Kasumi-1 (cell line): ENCODE measurements at regions not wholly inside any gene's neighbourhood (a gene's known extent, or its start where the extent isn't known, plus 50 kb on each side); places are given as distances from the start of the nearest gene placed in this dataset.

Experiments
- DNase-seq, 2 experiments: peaks; one replicate each; lab custom pipeline; 2025; lab: John Stamatoyannopoulos, UW

DNA sequence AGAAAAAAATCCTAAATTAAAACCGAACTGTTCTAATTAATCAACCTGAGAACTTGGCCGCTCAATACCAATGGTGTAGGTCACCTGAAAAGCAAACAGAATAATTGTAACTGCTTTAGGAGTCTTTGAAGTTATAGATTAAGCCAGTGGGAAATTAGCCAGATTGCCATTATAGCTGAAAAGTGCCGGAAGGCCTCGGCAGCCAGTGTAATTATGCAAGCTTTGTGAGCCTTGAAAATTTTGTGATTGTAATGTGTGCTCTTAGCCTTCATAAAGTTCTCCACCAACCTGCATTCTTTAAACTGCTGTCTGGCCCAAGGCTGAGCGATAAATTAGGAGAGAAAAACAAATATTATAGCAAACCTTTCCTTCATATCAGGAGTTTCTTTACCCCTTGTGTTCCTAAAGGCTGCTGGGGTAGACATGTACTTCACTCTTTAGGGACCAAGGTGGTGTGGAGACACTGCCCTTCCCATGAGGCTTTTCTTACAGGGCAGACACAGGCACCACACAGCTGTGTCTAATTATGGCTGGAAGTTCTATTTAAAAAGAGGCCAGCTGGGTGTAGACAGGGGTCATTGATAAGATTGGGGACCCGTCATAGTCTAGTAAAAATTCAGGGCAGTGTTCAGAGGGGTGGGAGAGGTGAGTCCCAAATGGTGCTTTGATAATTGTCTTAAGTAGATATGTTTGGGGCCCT lies 991.2 kb downstream of the FLRT2 start:
- DNase-seq = no peak

DNA sequence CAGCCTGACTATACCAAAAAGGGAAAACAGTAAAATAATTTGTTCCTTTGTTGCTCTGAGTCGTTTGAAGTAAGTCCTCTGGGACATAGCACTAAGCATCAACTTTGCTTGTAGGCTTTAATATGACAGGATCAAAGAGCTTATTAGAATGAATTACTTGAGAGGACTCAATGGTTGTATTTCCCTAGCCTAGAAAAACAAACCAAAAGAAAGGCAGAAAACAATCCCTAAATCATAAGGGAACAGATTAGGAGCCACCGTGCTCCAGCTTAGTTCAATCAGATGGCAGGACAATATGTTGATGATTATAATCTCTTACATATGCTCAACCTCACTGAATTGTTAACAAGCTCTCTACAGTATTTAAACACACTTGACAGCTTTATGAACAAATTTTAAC lies 988.4 kb downstream of the FLRT2 start:
- no peak for DNase-seq

DNA sequence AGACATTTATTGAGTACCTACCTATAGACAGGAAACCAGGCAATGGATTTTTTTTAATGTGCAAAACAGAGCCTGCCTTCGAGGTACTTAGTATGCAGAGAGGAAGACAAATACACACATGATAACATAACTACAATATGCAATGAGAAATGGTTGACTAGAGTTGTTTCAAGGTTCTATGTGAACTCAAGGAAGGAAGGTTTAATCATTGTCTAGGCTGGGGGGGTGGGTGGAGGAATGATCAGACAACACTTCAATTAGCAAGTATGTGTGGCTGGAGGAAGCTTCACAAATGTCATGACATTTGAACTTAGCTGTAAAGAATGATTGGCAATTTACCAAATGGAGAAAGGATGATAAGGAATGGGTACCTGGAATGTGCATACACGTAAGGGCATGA lies 985.3 kb downstream of the FLRT2 start:
- no peak for DNase-seq

DNA sequence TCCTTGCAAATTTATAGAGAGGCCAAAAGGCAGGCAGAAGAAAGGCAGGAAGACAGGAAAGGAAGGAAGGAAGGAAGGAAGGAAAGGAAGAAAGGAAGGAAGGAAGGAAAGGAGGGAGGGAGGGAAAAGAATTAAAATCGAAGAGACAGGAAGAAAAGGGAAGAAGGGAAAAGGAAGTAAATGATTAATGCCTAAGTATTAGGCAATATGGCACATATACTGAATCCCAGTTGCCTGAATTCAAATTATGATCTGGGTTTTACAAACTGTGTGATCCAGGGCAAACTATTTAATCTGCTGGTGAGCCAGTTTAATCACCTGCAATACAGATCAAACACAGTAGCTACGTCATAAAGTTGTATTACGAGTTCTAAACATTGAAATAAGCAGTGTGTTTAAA lies 983.6 kb downstream of the FLRT2 start:
- DNase-seq = no peak

DNA sequence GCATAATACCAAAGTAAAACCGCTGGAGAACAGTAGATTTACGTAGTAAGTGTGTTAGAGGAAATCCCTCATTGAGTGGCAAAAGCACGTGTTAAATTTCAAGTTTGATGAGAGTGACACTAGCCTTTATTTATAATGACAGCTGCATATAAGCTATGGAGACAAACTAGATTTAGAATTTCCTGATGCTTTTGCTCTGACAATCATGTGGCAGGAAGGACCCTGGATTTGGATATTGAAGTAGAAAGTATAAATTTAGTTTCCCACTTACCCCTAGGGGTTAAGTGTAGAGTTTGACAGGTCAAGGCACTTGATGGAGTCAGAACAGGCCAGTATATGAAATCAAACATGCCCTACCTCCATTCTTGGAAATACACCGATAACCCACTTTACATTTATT lies 983.1 kb downstream of the FLRT2 start:
- DNase-seq = no peak

DNA sequence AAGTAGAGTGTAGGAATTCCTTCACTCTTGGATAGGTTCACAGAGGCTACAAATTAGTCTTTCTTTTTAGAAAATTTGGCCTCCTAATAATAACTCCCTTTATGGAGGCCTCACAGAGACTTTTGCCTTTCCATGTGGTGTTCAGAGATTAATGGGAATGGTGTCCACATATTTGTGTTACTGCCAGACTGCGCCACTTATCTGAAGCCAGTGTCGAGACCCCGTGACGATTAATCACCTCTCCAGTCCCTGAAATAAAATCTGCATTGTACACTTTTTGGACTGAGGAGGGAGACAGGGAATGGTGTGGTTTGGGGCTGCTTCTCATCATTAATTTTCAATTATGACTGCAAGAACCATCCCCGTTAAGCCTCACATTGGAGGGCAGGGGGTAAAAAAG lies 980.5 kb downstream of the FLRT2 start:
- no peak for DNase-seq

DNA sequence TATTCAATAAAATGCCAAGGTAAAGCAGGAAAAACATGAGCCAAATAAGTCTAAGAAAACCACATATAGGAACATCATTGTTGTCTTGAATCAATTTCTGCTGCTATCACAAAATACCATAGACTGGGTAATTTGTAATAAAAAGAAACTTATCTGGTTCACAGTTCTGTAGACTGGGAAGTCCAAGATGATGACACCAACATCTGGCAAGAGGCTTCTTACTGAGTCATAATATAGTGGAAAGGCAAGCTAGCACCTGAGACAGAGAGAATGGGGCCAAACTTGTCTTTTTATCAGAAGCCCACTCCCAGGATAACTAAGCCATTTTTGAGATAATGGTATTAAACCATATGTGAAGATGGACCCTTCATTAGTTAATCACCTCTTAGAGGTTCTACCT lies 975.9 kb downstream of the FLRT2 start:
- no peak for DNase-seq

DNA sequence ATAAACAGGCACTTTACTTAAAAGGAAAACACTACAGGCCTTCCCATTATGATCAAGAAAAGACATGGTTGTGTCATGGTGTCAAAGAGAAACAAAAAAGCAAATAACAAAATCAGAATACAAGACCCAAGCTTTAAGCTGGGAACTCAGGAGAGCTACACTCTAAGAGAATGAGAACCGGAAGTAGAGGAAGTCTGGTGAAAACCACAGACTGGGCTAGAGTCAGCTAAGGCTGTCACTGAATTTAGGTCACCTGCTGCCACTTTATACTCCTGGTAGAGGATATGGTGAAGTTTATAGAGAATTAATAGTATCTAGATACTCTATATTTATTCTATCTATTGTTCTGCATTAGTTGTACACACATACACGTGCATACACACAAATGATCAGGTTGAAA lies 971.7 kb downstream of the FLRT2 start:
- DNase-seq = peak; percentile 89 to 95

DNA sequence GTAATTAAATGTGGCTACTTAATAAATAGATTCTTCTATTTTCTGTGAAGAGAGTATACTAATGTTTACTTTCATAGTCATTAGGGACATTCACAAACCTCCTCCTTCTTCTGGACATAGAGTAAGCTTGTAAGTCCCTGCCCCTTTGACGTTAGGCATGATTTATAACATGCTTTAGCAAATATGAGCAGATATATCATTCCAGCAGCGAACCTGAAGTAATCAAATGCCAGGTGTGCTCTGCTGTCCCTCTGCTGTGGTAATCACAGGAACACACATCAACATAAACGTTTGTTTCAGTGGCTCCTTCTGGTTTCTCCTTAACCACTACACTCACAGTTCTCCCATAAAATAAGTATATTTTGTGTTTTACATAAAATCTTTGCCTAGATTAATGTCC lies 961.8 kb downstream of the FLRT2 start:
- DNase-seq = no peak

DNA sequence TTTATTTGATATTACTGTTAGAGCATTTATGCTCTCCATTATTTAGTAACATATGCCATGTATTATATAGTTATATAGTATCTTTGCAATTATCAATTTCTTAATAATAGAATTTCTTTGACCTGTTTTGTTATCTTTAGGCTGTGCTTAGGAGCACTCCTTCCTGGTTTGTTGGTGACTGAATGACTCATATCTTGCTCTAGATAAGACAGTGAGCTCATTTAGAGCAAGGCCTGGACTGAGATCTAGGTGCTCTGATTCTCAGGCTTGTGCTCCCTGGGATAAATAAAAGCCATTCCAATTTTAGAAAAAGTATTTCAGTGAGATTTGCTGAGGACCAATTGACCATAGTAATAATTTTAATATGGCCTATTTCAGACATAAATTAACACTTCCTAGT lies 951.2 kb downstream of the FLRT2 start:
- DNase-seq = no peak

DNA sequence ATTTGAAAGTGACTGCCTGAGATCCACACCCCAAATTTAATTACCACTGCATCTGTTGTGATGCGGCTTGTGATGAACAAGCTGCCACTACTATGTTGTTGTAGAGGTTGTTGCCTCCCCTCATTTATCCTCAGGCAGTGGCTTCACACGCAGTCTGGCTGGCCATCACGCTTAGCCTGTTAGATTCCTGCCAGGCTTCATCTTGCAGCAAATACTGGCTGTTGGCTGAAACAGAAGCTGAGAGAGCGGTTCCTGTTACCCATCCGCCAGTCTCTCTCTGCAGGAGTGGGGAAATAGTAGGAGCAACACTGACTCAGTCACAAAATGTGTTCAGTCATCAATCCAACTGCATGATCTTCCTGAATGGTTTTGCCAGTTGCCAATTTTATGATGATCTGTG lies 934.4 kb downstream of the FLRT2 start:
- no peak for DNase-seq

DNA sequence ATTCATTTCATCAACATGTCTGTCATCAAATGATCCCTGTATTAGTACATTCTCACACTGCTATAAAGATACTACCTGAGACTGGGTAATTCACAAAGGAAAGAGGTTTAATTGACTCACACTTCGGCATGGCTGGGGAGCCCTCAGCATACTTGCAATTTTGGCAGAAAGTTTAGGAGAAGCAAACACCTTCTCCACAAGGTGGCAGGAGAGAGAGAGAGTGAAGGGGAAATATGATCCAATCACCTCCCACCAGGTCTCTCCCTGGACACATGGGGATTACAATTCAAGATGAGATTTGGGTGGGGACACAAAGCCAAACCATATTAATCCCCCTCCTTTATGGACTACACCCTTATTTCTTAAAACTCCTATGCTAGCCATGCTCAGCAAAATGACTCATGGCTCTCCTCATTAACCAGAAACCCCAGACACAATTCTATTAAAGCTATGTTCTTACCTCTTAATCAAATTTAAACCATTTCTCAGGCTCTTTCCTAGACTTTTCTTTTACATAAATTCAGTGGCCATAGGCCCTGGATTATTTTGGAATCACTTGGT lies 932.3 kb downstream of the FLRT2 start:
- peak; percentile 39 to 42 for DNase-seq

DNA sequence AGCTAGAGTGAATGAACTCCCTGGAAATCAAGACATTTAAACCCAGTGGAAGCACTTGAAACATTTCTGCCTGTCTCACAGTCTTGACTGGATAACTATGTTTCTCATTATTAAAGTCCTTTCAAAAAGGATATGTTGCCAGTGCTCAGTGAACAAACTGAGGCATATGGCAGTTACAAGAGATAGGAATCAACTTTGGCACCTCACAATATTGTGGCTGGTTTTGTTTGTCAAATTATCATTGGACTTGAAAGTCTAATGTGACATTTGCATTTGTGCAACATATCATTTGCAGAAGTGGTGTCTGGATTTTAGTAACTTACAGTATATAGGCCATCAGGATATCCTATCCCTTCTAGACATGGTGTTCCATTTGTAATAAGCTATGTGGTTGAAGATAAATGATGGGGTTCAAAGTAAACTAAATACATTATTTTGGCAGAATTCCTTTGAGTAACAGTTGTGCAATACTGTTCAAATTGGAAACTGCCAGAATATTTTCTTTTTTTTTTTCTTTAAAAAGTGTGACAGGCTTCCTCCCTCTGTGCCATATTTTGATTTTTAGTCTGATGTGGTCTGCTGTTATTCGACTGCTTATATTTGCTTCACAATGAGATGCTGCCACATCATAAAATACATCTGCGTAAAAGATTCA lies 927.7 kb downstream of the FLRT2 start:
- DNase-seq = no peak

DNA sequence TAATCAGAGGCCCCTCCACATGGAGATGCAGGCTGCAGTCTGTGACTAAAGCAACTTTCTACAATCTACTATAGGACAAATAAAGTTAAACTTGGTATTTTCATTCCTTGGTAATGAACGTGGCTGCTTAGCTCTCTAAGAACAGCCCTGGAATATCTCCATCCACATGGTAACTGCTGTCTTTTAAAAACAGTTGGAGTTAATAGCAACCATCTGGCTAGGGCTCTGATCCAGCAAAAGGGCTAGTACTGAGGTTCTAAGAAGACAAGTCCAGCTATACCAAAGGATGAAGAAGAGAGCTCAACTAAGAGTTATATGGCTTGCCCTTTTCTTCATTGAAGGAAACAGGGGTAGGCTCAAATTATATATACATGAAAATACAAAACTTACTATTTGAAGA lies 920.1 kb downstream of the FLRT2 start:
- DNase-seq = no peak

DNA sequence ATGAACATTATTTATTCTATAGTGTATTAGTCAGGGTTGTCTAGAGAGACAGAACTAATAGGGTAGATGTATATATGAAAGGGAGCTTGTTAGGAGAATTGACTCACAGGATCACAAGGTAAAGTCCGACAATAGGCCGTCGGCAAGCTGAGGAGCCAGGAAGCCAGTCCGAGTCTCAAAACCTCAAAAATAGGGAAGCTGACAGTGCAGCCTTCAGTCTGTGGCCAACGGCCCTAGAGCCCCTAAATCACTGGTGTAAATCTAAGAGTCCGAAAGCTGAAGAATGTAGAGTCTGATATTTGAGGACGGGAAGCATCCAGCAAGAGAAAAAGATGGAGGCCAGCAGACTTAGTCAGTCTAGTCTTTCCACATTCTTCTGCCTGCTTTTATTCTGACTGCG lies 912.2 kb downstream of the FLRT2 start:
- DNase-seq = peak; percentile 59 to 70

DNA sequence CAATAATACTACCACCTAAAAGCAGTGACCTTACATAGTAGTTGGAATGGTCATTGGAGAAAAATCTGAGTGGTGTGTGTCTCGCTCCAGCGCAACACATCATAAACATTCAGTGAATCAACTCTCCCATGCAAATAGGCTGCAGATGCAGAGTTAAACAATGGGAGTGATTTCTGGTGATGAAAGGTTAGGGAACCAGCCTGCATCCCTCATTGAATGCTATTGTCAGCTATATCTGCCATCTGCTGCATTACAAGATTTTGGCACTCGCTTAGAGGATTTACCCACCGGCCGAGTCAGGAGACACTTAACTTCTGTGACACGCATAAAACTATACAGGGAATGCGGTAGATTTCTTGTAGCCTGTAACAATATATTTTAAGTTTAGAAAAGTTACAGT lies 900.9 kb downstream of the FLRT2 start:
- DNase-seq = no peak

DNA sequence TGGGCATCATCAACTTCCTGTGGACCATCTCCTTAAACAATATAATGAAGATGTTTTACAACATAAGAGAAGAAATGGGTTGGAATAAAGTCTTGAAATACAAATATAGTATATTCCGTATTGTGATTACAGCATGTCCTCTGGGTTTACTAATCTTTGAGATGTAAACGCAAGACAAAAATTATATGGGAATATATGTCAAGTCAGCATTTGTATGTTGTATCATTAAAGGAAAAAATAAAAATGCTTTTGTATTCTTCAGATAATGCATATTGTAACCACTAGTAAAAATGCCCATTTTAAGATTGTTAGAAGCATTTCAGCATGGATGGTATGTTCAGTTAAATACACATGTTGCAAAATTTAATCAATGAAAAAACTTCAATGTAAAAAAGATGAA lies 893.3 kb downstream of the FLRT2 start:
- no peak for DNase-seq

DNA sequence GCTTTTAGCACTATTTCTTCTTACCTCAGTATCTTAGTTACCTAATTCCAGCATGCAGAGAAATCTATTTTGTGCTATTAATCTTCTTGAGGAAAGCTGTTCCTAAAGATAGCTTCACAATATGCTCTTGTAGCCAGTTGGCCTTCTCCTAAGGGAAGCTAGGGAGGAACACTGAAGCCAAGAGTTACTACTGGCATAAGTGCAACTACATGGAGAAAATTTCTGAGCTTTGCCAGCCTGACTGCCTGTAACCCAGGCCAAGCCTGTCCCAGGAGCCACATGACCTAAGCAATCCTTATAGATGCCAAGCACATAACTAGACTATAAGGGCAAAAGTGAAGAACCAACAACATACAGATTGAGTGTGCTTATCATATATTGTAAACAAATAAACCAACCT lies 890.2 kb downstream of the FLRT2 start:
- DNase-seq = no peak

DNA sequence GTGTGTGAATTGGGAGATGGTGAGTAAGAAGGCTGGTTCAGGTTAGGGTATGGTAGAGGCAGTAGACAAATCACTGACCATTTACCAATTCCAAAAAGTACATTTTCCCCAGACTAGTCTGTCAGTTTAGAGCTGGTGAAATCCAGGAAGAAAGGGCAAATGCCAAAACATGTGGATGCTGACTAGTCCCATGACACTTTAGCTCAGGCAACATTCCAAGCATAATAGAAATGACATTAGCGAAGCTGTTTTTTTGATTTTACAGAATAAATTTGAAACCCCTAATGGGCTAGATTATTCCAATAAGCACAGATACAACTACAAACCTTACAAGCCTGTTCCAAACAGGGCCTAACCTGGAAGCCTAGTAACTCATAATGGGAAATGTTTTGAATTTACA lies 884.2 kb downstream of the FLRT2 start:
- no peak for DNase-seq

DNA sequence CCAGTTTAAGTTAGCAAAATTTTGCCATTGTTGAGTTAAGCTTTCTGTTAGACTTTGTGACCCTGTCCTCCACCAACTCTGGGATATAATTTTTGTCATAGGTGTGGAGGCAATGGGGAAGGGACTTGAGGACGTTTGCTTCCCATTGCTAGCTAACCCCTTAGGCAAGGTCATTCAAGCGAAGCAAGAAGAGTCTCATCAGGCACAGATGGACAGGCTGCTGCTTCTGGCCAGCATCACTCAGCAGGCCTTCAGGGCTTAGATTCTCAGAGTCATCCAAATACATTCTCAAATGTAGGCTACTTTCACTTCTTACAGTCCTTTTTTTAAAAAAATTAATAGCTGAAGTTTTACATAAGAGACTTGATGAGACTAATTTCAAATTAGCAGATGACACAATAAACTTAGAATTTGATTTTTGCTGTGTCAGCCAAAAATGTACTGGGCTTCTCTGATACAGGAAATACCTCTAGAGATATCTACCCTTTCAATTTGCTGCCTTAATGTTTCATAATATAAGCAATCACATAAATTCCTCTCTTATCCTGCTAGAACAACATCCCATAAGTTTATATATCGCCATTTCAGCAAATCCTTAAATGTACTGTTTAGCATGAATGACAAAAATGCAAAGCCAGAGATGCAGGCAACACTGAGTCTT lies 875.2 kb downstream of the FLRT2 start:
- DNase-seq = no peak

DNA sequence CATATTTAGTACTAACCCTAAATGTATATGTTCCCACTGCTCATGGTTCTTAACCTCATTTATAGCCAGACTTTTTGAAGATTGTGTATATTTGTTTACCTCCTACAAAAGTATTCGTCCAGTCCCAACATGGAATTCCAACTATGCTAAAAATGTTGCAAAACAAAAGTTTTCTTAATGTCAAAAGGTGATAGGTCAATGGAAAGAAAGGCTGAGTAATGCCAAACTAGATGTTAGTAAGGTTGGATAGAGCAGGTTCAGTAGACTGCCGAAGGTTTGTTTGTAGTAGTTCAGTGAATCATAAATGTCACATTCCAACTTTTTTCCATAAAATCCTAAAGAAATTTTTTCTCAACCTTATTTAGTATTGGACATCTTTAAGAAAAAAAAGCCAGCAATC lies 874.5 kb downstream of the FLRT2 start:
- no peak for DNase-seq

DNA sequence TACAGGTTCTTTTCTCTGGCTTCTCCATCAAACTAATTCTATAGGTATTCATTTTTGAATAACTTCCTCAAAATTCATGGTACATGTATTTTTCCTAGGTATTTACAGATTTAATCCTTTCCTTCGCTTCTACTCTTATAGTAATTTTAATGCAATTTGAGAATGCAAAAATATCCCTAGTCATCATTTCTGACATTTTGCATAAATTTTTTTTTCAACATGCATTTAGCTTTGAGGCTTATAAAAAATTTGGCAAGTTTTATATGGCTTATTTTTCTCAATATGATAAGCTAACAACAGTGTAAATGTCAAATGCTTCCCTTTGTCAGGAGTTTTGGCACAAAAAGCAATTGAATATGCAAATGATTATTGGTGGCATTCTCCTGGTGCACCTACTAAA lies 872.6 kb downstream of the FLRT2 start:
- no peak for DNase-seq

DNA sequence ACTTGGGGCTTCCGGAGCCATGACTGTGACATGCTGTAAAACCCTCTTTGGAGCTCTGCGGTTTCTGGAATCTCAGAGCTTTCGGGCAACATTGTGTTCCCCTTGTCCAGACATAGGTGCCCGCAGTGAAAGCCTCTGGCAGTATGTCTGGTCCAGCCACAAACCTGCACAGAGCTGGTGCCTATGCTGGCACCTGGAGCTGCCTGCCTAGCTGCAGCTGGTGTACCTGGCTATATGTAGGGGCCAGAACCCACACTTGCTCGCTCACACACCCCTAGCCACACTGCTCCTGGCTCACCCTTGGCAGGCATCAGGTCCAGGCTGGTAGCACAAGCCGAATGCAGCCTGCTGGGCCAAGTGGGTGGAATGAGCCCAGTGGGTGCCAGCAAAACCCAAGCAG lies 861.1 kb downstream of the FLRT2 start:
- no peak for DNase-seq
